Activated naive CD4-positive, alpha-beta T cell (primary cell): ENCODE measurements at regions not wholly inside any gene's neighbourhood (a gene's known extent, or its start where the extent isn't known, plus 50 kb on each side); places are given as distances from the start of the nearest gene placed in this dataset.

Source experiments
- DNase-seq, 4 experiments: peaks; one replicate each; lab custom pipeline; 2025; lab: John Stamatoyannopoulos, UW

DNA sequence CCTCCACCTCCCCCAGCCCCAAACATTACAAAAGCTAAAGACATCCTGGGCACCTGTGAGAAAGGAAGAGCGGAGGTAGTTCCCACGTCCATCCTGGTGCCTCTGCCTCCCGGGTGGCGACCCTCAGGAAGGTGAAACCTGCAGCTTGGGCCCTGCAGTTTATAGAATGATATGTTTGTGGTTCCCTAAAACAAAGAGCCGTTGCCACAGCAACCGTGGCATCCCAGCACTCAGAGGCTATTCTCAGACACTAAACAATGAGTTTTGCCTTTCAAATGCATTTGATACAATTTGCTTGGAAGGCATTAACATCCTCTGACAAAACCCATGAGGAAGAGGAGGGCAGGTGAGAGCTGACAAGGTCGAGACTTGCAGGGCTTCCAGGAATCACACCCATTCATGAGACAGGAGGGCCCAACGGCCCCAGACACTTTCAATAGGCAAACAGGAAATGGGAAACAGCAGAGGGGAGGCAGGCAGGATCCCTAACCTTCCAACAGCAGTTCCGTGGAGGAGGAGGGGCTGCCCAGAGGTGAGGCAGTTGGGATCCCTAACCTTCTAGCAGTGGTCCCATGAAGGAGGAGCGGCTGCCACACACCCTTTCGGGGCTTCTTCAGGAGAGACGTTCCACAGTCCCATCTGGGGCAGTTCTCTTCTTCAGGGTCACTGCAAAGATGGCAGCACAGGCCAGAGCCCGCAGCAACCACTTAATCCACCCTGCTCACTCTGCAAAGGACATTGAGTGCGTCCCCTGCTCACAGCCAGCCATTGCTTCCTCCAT, 379.2 kb downstream of the SHANK2 start:
- DNase-seq, result no peak

GRCh38 chr11:70873736-70874412, 378.5 kb downstream of the SHANK2 start:
- DNase-seq, result no peak

GRCh38 chr11:70876685-70877084, 375.7 kb downstream of the SHANK2 start:
- no peak for DNase-seq

- DNase-seq, result no peak
Observed at GRCh38 chr11:70877151-70877550, 375.2 kb downstream of the SHANK2 start.

GRCh38 chr11:70878366-70878765, 374.0 kb downstream of the SHANK2 start:
- DNase-seq, result no peak

- DNase-seq, result no peak
Observed at GRCh38 chr11:70879601-70880285, 372.6 kb downstream of the SHANK2 start.

- DNase-seq, result no peak
Observed at GRCh38 chr11:70880416-70880815, 372.0 kb downstream of the SHANK2 start.

DNA sequence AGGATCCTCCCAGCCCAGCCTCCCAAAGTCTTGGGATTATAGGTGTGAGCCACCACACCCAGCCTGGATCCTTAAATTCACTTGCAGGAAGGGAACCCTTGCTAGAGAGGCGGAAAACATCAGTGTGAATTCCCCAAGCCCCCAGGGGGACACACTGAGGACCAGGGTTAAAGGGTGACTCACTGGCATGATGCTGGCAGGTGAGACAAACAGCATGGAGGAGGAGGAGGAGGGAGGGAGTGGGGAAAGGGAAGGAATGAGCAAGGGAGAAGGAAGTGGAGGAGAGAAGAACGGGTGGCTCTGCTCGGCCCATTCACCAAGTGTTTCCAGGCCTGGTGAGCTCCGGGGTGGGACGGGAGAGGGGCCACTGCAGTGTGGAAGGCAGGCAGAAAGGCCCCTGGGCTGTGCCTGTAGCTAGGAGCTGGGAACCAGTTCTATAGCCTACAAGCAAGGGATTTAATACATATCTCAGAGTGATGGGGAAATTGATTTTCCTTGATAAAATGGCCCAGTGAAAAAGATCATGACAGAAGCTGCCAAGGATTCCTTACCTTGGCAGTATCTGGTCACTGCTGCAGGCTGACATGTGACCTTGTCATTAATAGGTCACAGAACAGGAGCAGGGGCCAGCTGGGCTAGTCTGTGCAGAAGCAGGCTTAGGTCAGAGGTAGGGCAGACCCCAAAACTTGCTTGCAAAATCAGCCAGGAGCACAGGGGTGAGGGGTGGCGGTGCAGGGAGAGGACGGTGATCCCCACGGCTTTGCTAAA, 370.2 kb downstream of the SHANK2 start:
- DNase-seq, result no peak

DNA sequence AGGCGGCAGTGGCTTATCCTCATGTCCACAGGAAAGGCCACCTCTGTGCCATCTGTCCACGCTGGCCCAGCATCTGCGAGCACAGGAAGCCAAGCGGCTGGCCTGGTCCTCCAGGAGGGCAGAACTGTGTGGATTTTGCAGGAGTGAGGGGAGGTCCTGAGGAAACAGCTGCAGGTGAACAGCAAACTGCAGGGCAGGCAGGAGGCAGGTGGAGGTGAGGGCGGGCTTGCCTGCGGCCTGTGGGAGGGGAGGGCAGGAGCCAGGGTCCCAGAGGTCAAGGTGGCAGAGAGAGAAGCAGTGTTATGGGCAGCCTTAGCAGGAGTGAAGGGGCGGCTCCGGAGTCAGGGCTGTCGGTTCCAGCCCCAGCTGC, 369.7 kb downstream of the SHANK2 start:
- no peak for DNase-seq

- DNase-seq, result no peak
Observed at GRCh38 chr11:70883323-70883940, 368.9 kb downstream of the SHANK2 start.

DNA sequence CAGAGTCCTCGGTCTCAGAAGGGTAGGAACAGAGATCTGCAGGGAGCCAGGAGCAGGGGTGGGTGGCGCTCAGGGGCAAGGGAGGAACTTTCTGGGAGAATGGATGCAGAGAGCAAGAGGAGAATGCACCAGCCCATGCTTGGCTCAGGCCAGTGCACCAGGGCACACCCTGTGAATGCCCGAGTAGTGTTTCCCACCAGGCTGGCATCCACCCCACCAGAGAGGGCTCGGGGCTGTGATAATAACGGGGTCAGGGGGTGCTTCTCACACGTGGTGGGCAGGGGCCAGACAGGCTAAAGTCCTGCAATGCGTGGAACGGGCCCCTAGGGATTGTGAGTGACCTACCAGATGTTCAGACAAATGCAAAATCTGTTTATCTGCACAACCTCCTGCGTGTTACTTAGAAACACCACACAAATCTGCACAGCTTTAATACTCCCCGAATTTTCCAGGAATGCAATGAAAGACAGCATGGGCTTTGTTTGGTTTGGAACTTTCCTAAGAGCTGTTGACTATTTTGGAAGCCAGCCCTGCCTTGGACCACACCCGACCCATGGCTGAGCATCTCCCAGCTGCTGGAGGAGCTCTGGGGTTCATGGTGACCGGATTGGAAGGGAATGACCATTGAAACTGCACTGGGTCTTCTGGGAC, 368.3 kb downstream of the SHANK2 start:
- DNase-seq, result no peak

DNA sequence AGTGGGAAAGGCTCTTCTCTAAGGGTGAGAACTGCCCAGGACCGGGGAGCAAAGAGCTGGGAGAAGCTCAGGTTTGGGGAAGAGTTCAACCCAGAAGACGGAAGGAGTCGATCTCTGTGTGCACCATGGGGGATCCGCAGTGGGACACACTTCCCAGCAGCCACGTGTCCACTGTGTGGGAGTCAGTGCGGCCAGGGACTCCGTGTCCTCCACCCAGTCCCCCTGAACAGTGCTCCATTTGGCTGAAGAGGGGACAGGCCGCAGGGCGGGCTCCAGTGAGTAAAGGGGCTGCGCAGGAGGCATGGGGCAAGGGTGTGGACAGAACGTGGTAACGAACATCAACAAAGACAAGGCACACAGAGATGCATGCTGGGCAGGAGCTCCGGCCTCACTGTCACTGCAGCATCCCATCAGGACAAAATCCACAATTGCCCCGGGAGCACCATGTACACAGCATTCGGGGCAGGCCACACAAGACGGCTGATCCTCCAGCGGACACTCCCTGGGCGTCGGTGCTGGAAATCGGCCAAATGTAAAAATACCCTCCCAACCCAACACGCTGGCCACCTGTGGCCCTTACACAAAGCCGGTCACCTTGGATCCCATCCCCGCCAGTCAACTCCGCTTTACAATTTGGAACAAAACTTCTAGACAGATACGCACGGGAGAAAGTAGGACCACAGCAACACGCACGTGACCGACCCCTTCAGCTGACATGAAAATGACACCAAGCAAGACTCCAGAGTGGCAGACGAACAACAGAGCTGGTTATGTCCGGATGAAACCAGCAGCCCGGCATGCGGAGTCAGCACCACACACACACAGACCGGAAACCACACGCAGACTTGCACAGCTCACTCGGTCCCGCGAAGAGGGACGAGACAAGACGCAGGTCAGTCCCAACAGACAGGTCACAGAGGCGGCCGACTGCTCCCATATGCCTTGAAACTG, 366.8 kb downstream of the SHANK2 start:
- no peak for DNase-seq

DNA sequence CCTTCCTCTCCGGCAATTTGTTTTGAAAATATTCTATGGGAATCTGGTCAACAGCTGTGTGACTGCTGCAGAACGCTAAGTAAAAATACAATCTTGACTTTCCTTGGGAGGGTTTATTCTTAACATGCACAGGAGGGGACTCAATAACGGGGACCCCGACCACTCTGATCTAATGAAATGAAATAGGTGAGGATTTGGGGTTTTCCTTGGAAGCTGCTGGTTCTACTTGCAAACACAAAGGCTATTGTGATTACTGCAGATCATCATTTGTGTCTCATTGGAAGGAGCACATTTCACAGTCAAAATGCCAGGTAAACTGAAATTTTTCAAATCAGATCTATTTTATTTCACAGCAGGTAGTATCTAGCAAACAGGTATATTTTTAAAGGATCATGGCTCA, 366.1 kb downstream of the SHANK2 start:
- no peak for DNase-seq

- DNase-seq, result no peak
Observed at GRCh38 chr11:70886676-70887541, 365.5 kb downstream of the SHANK2 start.

DNA sequence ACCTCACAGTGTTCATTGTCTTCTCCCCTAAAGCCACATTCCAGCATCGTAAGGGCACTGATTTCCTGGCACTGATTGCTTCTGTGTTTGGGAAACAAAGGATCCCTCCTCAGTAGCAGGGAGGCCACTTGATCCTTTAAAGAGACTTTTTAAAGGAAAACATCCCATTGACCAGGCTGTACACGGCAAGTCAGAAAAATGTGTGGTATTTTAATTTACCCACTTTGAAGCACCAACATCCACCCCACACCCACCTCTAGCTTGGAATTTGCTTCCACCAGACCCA, 364.9 kb downstream of the SHANK2 start:
- no peak for DNase-seq

DNA sequence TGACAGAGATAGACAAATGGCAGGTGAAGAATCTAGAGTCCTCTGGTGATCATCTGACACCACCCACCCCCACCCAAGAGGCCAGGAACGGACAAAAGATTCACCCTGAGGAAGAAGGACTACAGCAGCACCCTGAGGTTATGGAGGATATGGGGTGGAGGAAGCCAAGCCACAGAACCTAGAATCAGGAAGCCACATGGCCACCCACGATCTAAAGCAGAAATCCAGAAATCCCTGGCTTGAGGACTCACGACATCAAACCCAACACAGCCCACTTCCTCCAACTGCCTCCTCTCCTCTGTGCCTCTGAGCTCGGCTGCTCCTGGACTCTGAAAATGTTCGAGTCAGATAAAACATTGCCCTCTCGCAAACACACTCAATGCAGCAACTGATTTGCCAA, 364.3 kb downstream of the SHANK2 start:
- no peak for DNase-seq

DNA sequence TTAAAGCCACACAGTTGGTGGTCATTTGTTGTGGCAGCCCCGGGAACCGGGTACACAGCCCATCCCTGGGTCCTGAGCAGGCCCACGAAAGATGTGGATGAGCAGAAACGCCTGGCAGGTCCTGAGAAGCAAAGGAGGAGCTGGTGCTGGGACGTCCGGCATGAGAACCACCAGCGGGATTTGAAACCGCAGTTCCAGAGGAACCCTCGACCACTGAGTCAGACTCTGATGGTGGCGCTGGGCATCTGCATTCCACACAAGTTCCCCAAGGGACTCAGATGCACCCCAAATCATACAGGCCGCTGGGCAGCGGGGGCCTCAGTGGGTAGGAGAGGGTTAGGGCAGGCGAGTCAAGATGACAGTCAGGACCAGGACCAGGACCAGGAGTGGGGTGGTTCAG, 363.0 kb downstream of the SHANK2 start:
- DNase-seq, result no peak

DNA sequence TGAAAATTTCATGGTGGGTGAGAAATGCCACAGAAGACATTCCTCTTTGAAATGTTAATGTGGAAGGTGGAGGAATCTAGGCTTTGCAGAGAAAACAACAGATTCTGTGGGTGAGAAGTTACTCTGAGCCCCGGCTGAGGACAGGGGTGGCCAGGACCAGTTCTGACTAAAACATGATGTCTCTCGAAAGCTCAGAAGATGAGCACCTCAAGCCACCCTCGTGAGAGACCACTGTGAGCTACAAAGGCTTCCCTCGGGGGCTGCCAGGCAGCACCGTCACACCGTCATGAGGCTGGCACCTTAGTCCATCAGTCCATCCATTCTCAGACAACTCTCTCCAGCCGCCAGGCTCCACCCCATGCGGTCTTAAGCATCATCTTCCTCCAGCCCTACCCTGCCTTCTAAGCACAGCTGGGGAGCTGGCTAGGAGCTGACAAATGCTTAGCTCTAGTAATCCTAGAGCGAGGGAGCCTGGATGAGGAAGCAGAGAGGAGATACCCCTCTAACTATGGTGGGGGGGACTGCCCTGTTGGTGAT, 360.5 kb downstream of the SHANK2 start:
- no peak for DNase-seq

GRCh38 chr11:70892889-70893288, 359.5 kb downstream of the SHANK2 start:
- DNase-seq, result no peak
